ENCODE measurements at regions not wholly inside any gene's neighbourhood (a gene's known extent, or its start where the extent isn't known, plus 50 kb on each side); places are given as distances from the start of the nearest gene placed in this dataset.

DNA sequence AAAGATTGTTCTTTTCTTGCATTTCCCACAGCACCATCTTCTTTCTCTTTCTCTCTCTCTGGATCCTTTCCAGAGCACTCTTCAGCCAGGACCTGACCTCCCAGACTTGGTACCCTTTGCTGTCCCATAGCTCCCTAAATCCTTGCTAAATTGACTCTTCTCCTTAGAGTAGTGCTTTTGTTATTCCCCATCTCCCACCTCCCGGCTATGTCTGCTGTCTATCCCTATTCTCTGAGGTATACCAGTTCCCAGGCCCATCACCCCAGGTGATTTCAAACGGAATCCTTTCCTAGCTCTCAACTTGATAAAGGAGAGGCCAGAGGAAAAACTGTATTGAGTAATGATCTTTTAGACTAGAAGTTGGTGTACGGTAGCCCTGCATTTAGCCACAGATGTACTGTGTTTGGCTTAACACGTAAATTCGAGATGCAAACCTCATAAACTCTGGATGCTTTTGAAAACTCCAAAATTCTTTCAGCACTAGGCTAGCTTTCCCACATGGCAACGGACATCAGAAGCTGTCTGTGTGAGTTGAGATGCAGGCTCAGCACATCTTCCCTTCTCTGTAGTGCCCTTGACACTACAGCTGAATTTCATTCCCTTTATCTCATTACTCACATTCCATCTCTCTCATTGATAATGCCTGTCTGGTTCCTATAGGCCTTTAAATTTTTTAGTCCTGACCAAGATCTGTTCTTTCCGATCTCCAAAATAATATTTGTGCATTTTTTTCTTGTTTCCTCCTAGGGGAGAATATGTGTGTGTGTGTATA lies 320.8 kb upstream of the ITGA1 start:
- no peaks in the 10 kb centered on the region for H3K79me2 ChIP-seq (ENCODE audit: control insufficient read depth, low read length)
- no peaks in the 10 kb centered on the region for H3F3A ChIP-seq (ENCODE audit: control insufficient read depth, insufficient read depth)
- H3K36me3 ChIP-seq (ENCODE audit: control insufficient read depth, low read length), result no peaks in the 10 kb centered on the region
- H3K4me1 ChIP-seq (ENCODE audit: control insufficient read depth, low read length), result no peaks in the 10 kb centered on the region
- TF ChIP-seq EZH2phosphoT487 (IDR thresholded peaks at IDR 0.05; ENCODE audit: borderline replicate concordance, low read length) (no peak), CTCF (IDR thresholded peaks at IDR 0.05; ENCODE audit: low read depth, low read length, poor library complexity, severe bottlenecking) (no peak)
- H3K27ac ChIP-seq (ENCODE audit: low read depth, low read length), result no peak overlapping the region
- H4K20me1 ChIP-seq (ENCODE audit: control insufficient read depth, insufficient read depth, low read depth, low read length), result no peaks in the 10 kb centered on the region
- no peaks in the 10 kb centered on the region for H3K27me3 ChIP-seq (ENCODE audit: control insufficient read depth, low read length)
- H3K4me3 ChIP-seq (ENCODE audit: low read length), result no peak overlapping the region
- H3K4me2 ChIP-seq (ENCODE audit: low read length), result no peak overlapping the region
- H3K9me2 ChIP-seq (replicated peaks; ENCODE audit: control insufficient read depth, low read length), result no peaks in the 10 kb centered on the region
- no peaks in the 10 kb centered on the region for H3K9me3 ChIP-seq (ENCODE audit: control insufficient read depth, insufficient read depth, low read length)

DNA sequence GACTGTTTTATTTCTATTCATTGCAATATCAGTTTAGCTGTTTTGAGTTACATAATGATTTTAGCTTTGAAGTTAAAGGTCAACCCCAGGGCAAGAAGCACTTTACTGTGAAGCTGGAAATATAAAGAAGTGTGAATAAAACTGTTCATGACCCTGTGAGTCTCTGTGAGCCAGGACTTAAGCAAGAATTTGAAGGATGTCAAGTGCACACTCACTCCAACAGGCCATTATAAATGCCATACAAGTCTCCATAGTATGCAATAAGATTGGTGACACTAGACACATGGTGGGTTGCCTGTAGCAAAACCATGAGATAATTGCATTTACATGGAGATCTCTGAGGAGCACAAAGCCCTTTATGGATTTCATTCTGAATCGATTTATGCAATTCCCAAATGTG lies 318.7 kb upstream of the ITGA1 start:
- H3K9me2 ChIP-seq (replicated peaks; ENCODE audit: control insufficient read depth, low read length), result no peaks in the 10 kb centered on the region
- H3F3A ChIP-seq (ENCODE audit: control insufficient read depth, insufficient read depth), result no peaks in the 10 kb centered on the region
- H3K4me2 ChIP-seq (ENCODE audit: low read length), result no peak overlapping the region
- H3K36me3 ChIP-seq (ENCODE audit: control insufficient read depth, low read length), result no peaks in the 10 kb centered on the region
- H3K4me1 ChIP-seq (ENCODE audit: control insufficient read depth, low read length), result no peaks in the 10 kb centered on the region
- TF ChIP-seq EZH2phosphoT487 (IDR thresholded peaks at IDR 0.05; ENCODE audit: borderline replicate concordance, low read length) (no peak), CTCF (IDR thresholded peaks at IDR 0.05; ENCODE audit: low read depth, low read length, poor library complexity, severe bottlenecking) (no peak)
- H3K27ac ChIP-seq (ENCODE audit: low read depth, low read length), result no peak overlapping the region
- no peaks in the 10 kb centered on the region for H3K9me3 ChIP-seq (ENCODE audit: control insufficient read depth, insufficient read depth, low read length)
- no peaks in the 10 kb centered on the region for H4K20me1 ChIP-seq (ENCODE audit: control insufficient read depth, insufficient read depth, low read depth, low read length)
- no peaks in the 10 kb centered on the region for H3K79me2 ChIP-seq (ENCODE audit: control insufficient read depth, low read length)
- H3K27me3 ChIP-seq (ENCODE audit: control insufficient read depth, low read length), result no peaks in the 10 kb centered on the region
- no peak overlapping the region for H3K4me3 ChIP-seq (ENCODE audit: low read length)

DNA sequence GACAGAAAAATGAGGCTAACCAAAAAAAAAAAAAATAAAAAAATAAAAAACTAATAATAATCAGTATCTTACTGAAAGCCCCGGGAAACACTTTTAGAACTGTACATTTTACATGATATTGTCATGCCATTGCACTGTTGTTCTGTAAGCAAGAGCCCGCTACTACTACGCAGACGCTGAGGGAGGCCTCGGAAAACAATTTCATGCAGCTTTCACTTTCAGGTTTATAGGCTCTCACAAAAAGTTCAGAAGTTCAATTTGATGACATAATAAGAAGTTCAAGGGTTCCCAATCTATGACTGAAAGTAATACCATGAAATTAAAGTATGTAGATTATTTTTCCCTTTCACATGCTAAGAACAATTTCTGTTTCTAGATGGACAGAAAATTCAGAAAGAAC lies 318.3 kb upstream of the ITGA1 start:
- H3F3A ChIP-seq (ENCODE audit: control insufficient read depth, insufficient read depth), result no peaks in the 10 kb centered on the region
- no peaks in the 10 kb centered on the region for H3K9me2 ChIP-seq (replicated peaks; ENCODE audit: control insufficient read depth, low read length)
- H3K4me1 ChIP-seq (ENCODE audit: control insufficient read depth, low read length), result no peaks in the 10 kb centered on the region
- H3K4me2 ChIP-seq (ENCODE audit: low read length), result no peak overlapping the region
- no peaks in the 10 kb centered on the region for H3K9me3 ChIP-seq (ENCODE audit: control insufficient read depth, insufficient read depth, low read length)
- no peaks in the 10 kb centered on the region for H3K27me3 ChIP-seq (ENCODE audit: control insufficient read depth, low read length)
- no peak overlapping the region for H3K4me3 ChIP-seq (ENCODE audit: low read length)
- no peaks in the 10 kb centered on the region for H3K36me3 ChIP-seq (ENCODE audit: control insufficient read depth, low read length)
- H3K27ac ChIP-seq (ENCODE audit: low read depth, low read length), result no peak overlapping the region
- H3K79me2 ChIP-seq (ENCODE audit: control insufficient read depth, low read length), result no peaks in the 10 kb centered on the region
- no peaks in the 10 kb centered on the region for H4K20me1 ChIP-seq (ENCODE audit: control insufficient read depth, insufficient read depth, low read depth, low read length)
- TF ChIP-seq EZH2phosphoT487 (IDR thresholded peaks at IDR 0.05; ENCODE audit: borderline replicate concordance, low read length) (no peak), CTCF (IDR thresholded peaks at IDR 0.05; ENCODE audit: low read depth, low read length, poor library complexity, severe bottlenecking) (no peak)

Data from DOHH2 (cell line).